ENCODE measurements at regions not wholly inside any gene's neighbourhood (a gene's known extent, or its start where the extent isn't known, plus 50 kb on each side); places are given as distances from the start of the nearest gene placed in this dataset.
A peak's percentile ranks its signal among the peaks of the same experiment; 100 is the strongest.
"Not testable (repeated sequence)": the region's sequence is repeated elsewhere in the genome, so short reads cannot be mapped to it uniquely, and the experiment has no call there.

DNA sequence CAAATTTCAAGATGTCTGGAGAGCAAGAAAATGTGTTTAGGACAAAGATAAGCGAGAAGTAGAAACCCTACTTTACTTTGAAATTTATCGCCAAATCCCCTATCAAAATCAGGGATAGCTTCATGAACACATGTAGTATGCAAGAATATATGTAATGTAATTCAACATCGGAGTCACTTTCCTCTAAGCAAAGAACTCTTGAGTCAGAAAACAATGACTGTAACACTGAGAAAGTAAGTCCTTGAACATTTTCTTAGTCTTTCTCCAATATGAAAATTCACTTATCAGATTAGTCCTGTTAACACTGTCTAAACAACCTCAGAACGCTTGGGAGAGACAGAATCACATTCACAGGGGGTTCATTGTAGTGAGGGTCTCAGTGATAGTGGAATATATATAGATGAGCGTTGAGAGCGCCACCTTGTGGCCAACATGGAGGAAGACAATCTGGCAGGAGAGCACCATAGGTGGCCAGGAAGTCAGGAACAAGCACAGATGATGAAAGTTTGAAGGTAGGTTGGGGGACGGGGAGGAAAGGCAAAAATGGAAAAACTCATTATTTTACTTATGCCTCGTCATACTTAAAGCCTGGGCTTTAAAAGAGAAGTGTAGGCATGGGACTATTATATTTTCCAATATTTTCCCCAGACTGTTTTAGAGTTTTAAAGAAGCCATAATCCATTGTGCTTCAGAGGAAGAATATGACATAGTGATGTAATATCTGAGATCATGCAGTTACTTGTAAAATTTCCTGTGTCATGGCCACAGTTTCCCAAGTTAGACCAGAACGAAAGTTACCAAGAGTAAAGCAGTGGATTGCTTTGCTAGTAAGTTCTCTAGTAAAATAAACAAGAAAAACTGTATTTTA lies 115.5 kb upstream of the GNAI1 start:
- peak; percentile 53 for DNase-seq

GRCh38 chr7:80017101-80017698 lies 117.4 kb upstream of the GNAI1 start:
- no peak for DNase-seq

GRCh38 chr7:80014511-80014910 lies 120.1 kb upstream of the GNAI1 start:
- no peak for DNase-seq

DNA sequence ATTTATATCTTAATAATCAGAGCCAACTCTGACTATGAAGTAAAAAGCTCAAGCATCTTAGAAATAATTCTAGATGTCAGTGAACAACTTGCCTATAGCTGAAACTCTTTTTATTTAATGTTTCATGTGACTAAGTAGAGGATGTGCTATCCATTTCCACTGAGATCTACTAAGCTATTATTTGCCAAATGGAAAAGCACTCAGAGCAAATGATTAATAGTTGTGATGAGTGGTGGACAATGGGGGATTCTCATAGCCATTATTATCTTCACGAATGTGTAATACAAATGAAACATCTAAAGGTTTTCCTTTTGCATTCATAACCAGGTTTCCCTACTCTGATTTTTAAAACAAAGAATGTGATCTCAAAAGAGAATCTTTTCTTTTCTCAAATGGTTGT lies 126.6 kb upstream of the GNAI1 start:
- DNase-seq, result no peak

GRCh38 chr7:80002865-80003264 lies 131.8 kb upstream of the GNAI1 start:
- DNase-seq, result no peak

DNA sequence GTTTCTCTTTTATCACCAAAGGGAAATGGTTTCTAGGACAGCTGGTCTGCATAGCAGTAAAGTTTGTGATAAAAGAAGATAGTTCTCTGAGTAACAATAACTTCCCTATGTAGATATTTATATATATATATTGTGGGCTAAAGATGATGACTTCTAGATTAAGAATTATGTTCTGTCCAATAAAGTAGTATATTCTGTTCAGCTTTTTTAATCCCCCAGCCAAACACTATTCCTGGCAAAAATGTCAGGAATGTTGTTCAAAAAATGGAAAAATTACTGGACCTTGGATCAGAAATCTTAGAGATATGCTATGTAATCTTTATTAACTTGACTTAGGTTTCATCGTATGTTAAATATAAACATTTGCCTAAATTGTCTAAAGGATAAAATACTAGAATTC lies 136.3 kb upstream of the GNAI1 start:
- no peak for DNase-seq

- DNase-seq, result no peak
Observed at GRCh38 chr7:79997345-79997744, 137.3 kb upstream of the GNAI1 start.

- not testable (repeated sequence) for DNase-seq
Observed at GRCh38 chr7:79995741-79996140, 138.9 kb upstream of the GNAI1 start.

DNA sequence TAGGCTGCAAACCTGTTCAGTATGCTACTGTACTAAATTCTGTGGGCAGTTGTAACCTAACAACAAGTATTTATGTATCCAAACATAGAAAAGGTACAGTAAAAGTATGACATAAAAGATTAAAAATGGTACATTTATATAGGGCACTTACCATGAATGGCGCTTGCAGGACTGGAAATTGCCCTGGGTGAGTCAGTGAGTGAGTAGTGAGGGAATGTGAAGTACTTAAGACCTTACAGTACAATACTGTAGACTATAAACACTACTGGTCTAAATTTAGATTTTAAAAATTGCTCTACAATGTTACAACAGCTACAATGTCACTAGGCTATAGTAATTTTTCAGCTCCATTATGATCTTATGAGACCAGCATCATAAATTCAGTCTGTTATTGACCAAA lies 146.0 kb upstream of the GNAI1 start:
- no peak for DNase-seq

- DNase-seq, result no peak
Observed at GRCh38 chr7:79984210-79984609, 150.4 kb upstream of the GNAI1 start.

GRCh38 chr7:79982141-79982770 lies 152.4 kb upstream of the GNAI1 start:
- DNase-seq, result no peak

- DNase-seq, result no peak
Observed at GRCh38 chr7:79980376-79980775, 154.3 kb upstream of the GNAI1 start.

- no peak for DNase-seq
Observed at GRCh38 chr7:79979437-79979836, 155.2 kb upstream of the GNAI1 start.

DNA sequence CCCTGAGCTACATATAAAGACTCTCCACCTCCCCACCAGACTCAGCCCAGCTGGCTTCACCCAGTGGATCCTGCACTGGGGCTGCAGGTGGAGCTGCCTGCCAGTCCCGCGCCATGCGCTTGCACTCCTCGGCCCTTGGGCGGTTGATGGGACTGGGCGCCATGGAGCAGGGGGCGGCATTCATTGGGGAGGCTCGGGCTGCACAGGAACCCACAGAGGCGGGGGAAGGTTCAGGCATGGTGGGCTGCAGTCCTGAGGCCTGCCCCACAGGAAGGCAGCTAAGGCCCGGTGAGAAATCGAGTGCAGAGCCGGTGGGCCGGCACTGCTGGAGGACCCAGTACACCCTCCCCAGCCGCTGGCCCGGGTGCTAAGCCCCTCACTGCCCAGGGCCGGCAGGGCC lies 157.2 kb upstream of the GNAI1 start:
- no peak for DNase-seq

DNA sequence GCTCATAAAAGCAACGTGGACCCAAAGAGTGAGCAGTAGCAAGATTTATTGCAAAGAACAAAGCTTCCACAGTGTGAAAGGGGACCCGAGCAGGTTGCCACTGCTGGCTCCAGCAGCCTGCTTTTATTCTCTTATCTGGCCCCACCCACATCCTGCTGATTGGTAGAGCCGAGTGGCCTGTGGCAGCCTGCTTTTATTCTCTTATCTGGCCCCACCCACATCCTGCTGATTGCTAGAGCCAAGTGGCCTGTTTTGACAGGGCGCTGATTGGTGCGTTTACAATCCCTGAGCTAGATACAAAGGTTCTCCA lies 158.0 kb upstream of the GNAI1 start:
- not testable (repeated sequence) for DNase-seq

DNA sequence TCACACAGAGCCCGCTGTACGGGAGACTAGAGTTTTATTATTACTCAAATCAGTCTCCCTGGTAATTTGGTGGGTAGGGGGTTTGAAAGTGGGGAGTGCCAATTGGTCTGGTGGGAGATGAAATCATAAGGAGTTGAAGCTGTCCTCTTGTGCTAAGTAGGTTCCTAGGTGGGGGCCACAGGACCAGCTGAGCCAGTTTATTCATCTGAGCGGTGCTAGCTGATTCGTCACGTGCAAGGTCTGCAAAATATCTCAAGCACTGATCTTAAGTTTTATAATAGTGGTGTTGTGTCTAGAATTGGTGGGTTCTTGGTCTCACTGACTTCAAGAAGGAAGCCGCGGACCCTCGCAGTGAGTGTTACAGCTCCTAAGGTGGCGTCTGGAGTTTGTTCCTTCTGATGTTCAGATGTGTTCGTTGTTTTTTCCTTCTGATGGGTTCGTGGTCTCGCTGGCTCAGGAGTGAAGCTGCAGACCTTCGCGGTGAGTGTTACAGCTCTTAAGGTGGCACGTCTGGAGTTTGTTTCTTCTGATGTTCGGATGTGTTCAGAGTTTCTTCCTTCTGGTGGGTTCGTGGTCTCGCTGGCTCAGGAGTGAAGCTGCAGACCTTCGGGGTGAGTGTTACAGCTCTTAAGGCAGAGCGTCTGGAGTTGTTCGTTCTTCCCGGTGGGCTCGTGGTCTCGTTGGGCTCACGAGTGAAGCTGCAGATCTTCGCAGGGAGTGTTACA lies 158.5 kb upstream of the GNAI1 start:
- DNase-seq, result not testable (repeated sequence)

GRCh38 chr7:79973455-79973854 lies 161.2 kb upstream of the GNAI1 start:
- DNase-seq, result no peak

DNA sequence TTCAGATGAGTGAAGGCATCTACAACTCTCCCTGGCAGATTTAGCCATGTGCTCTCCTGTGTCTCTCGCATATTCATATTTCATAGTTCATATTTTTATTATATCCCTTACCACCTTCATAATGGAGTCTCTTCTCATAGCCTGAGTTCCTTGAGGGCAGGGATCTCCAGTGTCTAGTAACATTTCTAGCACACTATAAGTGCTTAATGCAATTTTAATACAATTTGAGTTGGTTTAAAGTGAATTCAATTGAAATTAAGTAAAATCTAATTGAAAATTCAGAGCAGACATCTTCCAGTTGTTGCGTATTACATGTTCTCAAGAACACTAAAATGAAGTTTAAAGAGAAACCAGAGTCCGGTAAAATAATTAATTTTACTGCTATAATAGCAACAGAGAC lies 163.6 kb upstream of the GNAI1 start:
- DNase-seq, result no peak

DNA sequence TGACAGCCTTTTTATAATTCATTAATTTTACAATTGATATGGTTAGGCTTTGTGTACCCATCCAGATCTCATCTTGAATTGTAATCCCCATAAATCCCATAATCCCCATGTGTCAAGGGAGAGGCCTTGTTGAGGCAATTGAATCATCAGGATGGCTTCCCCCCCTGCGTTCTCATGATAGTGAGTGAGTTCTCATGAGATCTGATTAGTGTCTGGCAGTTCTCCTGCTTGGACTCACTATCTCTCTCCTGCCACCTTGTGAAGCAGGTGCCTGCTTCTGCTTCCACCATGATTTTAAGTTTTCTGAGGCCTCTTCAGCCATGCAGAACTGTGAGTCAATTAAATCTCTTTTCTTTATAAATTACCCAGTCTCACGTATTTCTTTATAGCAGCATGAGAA lies 165.7 kb upstream of the GNAI1 start:
- DNase-seq, result no peak

DNA sequence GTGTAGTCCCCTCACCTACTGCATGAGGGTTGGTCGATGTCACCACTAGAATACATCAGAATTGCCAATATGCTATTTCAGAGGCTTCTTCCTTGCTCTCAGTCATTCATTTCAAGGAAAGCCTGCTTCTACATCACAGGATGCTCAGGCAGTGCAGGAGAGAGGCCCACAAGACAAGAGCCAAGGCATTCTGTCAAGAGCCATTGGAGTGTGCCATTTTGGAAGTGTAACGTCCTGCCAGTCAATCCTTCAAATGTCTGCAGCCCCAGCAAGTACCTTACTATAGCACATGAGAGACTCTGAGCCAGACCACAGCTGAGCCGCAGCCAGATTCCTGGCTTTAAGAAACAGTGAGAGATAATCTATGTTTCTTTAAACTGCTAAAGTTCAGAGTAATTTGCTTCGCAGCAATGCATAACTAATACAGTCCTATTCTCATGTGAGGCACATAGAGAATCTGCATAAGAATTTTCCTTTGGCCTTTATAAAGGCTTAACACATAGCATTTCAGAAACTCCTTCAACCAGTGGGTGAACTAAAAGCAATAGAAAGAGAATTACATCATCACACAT lies 166.5 kb upstream of the GNAI1 start:
- no peak for DNase-seq

DNA sequence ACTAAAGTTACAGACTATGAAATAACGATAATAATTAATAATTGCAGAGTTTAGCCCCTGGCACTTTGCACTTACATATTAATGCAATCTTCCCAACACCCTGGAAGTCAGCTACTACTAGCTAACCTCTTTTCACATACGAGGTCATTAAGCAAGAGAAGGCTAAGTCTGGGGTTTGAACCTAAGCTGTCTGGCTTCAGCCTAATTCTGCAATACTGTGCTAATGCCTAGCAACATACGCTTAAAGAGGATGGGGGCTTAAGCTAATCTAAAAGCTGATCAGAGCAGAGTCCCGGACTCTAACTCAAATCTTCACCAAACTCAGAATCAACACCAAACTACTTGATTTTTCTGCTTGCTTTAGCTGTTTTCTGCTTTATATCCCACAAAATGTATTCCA lies 168.7 kb upstream of the GNAI1 start:
- DNase-seq, result no peak

DNA sequence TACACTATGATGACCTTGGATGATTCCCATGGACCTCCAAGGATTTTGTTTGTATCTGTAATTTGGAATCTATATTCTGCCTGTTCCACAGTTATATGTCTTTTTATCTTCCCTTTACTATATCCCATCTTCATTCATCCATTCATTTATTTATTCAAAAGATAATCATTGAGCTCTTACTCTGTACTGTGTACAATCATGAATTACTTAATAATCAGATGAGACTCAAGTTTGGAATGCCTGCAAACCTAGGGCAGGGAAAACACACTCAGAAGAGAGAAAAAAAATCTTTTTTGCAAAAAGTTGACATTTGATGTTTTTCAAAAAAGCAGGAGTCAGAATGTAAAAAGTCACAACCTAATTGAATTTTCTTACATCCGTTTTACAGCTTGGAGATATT lies 170.2 kb upstream of the GNAI1 start:
- DNase-seq, result no peak

- no peak for DNase-seq
Observed at GRCh38 chr7:79953130-79953529, 181.5 kb upstream of the GNAI1 start.

All from DMS 273 treated with DMSO at 0.1 percent for 48 hours (cell line).